Esophagus muscularis mucosa (tissue), 4 donors: ENCODE measurements at regions not wholly inside any gene's neighbourhood (a gene's known extent, or its start where the extent isn't known, plus 50 kb on each side); places are given as distances from the start of the nearest gene placed in this dataset.

Source experiments
- DNase-seq: peaks from one replicate; pipeline ENCODE4 v3.0.0-alpha.2; 2017; ENCODE audit errors: extremely low spot score
- H3K27ac ChIP-seq, 4 donors: fragments of 200-600 bp; sonication (generic); replicated peaks in 1 of 4; 1 replicate in 3 of 4; 2 replicates in 1 of 4; pipeline ENCODE4 v1.5.1; 2016 to 2019; ENCODE audit warnings: mild to moderate bottlenecking in 1 of 4
- H3K27me3 ChIP-seq, 4 donors: fragments of 200-600 bp; sonication (generic); one replicate each; pipeline versions ENCODE4 v1.5.1 to v1.6.0; 2016 to 2019
- H3K36me3 ChIP-seq, 4 donors: fragments of 200-600 bp; sonication (generic); one replicate each; pipeline ENCODE4 v1.5.1; 2016 to 2019
- H3K4me1 ChIP-seq, 4 donors: fragments of 200-600 bp; sonication (generic); one replicate each; pipeline ENCODE4 v1.5.1; 2016 to 2019
- H3K4me3 ChIP-seq, 4 donors: fragments of 200-600 bp; sonication (generic); 1 replicate in 2 of 4; 2 replicates in 2 of 4; pipeline ENCODE4 v1.5.1; 2016 to 2019; ENCODE audit warnings: mild to moderate bottlenecking in 4 of 4, moderate library complexity in 1 of 4
- H3K9me3 ChIP-seq, 4 donors: fragments of 200-600 bp; sonication (generic); 1 replicate in 3 of 4; 2 replicates in 1 of 4; pipeline ENCODE4 v1.5.1; 2016 to 2019
- EP300 ChIP-seq: sonication (generic); formaldehyde crosslinking; IDR thresholded peaks from one replicate; pipeline ENCODE4 v1.6.1; 2017; ENCODE audit warnings: antibody characterized with exemption
- POLR2A ChIP-seq: fragments of 450-650 bp; IDR thresholded peaks from one replicate; pipeline ENCODE4 v1.6.1; 2017; ENCODE audit warnings: antibody characterized with exemption, moderate library complexity, mild to moderate bottlenecking, low read depth
- POLR2AphosphoS5 ChIP-seq, 2 donors: sonication (generic); formaldehyde crosslinking; IDR thresholded peaks; one replicate each; pipeline ENCODE4 v1.6.1; 2017; ENCODE audit warnings: antibody characterized with exemption in 2 of 2
- WGBS: methylation state at CpG from one replicate; pipeline ENCODE4 v1.1.5; 2018; 5-methylcytosine and 5-hydroxymethylcytosine counted together
- intact Hi-C: fragments of 100-400 bp; cut with DNase I; formaldehyde crosslinking; loops from one replicate; pipeline ENCODE4 v1.15.1; 2023
- TF ChIP-seq, protein P1 (sequence below), 3 experiments: fragments of 200-600 bp in 2 of 3; fragments of 450-650 bp in 1 of 3; sonication (generic) in 2 of 3; IDR thresholded peaks; one replicate each; pipeline ENCODE4 v1.5.1; 2017 to 2019; ENCODE audit warnings: antibody characterized with exemption in 3 of 3, mild to moderate bottlenecking in 2 of 3, moderate library complexity in 1 of 3

GRCh38 chr20:52056203-52057062 is 135.1 kb downstream of the ZFP64 start:
- H3K27ac ChIP-seq: no peak overlapping the region
- H3K9me3 ChIP-seq: peaks cover 0 to 24% (median 22%) of the 10 kb centered on the region in 4 donors
- H3K4me3 ChIP-seq: no peak overlapping the region
- H3K4me1 ChIP-seq: no peaks in the 10 kb centered on the region
- no peaks in the 10 kb centered on the region for H3K36me3 ChIP-seq
- intact Hi-C loops: no loop called here
- no peaks in the 10 kb centered on the region for H3K27me3 ChIP-seq
- no peak for DNase-seq
- TF ChIP-seq, protein P1, sequence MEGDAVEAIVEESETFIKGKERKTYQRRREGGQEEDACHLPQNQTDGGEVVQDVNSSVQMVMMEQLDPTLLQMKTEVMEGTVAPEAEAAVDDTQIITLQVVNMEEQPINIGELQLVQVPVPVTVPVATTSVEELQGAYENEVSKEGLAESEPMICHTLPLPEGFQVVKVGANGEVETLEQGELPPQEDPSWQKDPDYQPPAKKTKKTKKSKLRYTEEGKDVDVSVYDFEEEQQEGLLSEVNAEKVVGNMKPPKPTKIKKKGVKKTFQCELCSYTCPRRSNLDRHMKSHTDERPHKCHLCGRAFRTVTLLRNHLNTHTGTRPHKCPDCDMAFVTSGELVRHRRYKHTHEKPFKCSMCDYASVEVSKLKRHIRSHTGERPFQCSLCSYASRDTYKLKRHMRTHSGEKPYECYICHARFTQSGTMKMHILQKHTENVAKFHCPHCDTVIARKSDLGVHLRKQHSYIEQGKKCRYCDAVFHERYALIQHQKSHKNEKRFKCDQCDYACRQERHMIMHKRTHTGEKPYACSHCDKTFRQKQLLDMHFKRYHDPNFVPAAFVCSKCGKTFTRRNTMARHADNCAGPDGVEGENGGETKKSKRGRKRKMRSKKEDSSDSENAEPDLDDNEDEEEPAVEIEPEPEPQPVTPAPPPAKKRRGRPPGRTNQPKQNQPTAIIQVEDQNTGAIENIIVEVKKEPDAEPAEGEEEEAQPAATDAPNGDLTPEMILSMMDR (IDR thresholded peaks at IDR 0.05): no peak
- TF ChIP-seq EP300: no peak
- no peak for TF ChIP-seq POLR2A
- TF ChIP-seq POLR2AphosphoS5 (IDR thresholded peaks at IDR 0.05): no peak

DNA sequence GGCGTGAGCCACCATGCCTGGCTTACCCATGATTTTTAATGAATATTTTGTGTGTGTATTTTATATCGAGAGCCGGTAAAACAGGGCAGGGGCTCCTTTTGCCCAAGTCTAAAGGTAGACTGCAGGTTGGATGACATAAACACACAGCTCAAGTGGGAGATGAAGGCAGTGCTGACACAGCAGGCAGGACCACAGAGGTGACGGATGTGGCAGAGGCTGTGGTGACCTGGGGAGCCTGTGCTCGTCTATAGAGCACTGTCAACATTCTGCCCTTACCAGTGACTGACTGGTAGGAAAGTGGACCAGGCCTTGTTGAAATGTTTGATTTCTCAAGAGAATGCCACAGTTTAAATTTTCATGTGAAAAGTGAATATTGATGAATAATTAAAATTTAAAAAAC is 137.5 kb downstream of the ZFP64 start:
- 98% methylated on average over 5 of the region's 5 CpGs for WGBS
- Histone ChIP-seq H3K4me3 (no peak overlapping the region), H3K9me3 (peaks cover 0 to 24% (median 22%) of the 10 kb centered on the region in 4 donors), H3K36me3 (no peaks in the 10 kb centered on the region), H3K27ac (no peak overlapping the region), H3K4me1 (no peaks in the 10 kb centered on the region), H3K27me3 (no peaks in the 10 kb centered on the region)
- no peak for DNase-seq
- intact Hi-C loops: no loop called here
- TF ChIP-seq EP300: no peak
- no peak for TF ChIP-seq POLR2A
- no peak for TF ChIP-seq POLR2AphosphoS5 (IDR thresholded peaks at IDR 0.05)
- TF ChIP-seq, protein P1 (IDR thresholded peaks at IDR 0.05): no peak

DNA sequence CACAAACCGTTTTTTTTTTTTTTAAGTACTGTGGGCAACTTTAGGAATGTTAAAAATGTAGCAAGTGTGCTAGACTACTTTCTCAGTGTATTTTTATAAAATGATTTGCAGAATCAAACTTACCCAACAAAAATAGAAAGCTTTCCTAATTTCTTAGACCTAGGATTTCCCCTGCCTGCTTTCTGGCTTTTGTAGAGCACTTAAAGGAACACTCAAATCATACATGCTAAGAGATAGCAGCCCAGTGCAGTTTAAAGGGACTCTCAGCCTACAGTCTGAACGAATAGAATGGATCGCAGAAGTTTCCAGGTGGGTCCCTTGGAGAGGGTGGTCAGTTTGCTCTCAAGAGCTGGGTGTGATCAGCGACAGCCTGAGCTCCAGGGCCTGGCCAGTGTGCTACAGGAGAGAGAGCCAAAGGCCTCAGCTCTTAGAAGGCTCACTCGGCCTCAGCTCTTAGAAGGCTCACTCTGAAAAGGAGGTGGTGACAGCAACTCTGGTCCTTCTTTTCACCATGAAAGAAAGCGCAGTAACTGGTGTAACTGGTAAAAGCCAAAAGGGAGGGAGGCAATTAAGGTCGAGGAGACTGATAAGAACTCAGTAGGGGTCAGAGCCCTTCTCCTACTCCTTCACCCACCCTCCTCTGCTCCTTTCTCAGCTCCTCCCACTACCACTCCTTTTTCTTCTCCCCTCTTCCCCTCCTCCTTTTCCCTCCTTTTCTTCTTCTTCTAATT is 142.4 kb downstream of the ZFP64 start:
- TF ChIP-seq, protein P1 (IDR thresholded peaks at IDR 0.05): no peak
- TF ChIP-seq POLR2AphosphoS5 (IDR thresholded peaks at IDR 0.05) (no peak), EP300 (no peak), POLR2A (no peak)
- no peak overlapping the region for H3K27ac ChIP-seq
- H3K4me3 ChIP-seq: no peak overlapping the region

GRCh38 chr20:52047811-52048764 is 143.5 kb downstream of the ZFP64 start:
- Histone ChIP-seq H3K4me1 (no peaks in the 10 kb centered on the region), H3K27ac (no peak overlapping the region), H3K27me3 (no peaks in the 10 kb centered on the region), H3K4me3 (no peak overlapping the region), H3K9me3 (no peaks in the 10 kb centered on the region), H3K36me3 (no peaks in the 10 kb centered on the region)
- 57% methylated on average over 19 of the region's 19 CpGs for WGBS
- DNase-seq: no peak
- intact Hi-C loops: no loop called here
- TF ChIP-seq, protein P1 (IDR thresholded peaks at IDR 0.05): no peak
- no peak for TF ChIP-seq POLR2AphosphoS5 (IDR thresholded peaks at IDR 0.05)
- TF ChIP-seq POLR2A: no peak
- TF ChIP-seq EP300: no peak

More for the DNA sequence above, 142.4 kb downstream of the ZFP64 start:
- Histone ChIP-seq H3K9me3 (no peaks in the 10 kb centered on the region), H3K36me3 (no peaks in the 10 kb centered on the region), H3K4me1 (no peaks in the 10 kb centered on the region), H3K27me3 (no peaks in the 10 kb centered on the region)
- intact Hi-C loops: no loop called here
- 67% methylated on average over 7 of the region's 7 CpGs for WGBS
- no peak for DNase-seq
